Body of pancreas (tissue), 4 donors: ENCODE measurements at regions not wholly inside any gene's neighbourhood (a gene's known extent, or its start where the extent isn't known, plus 50 kb on each side); places are given as distances from the start of the nearest gene placed in this dataset.
"Not testable (repeated sequence)": the region's sequence is repeated elsewhere in the genome, so short reads cannot be mapped to it uniquely, and the experiment has no call there.

ENCODE experiments used
- ATAC-seq: fragments of 150-250 bp; one replicate; pipeline ENCODE4 v1.9.1; 2016
- DNase-seq, 4 donors: peaks; one replicate each; pipeline ENCODE4 v3.0.0-alpha.2; 2019
- H3K27ac ChIP-seq, 4 donors: fragments of 200-600 bp; sonication (generic); 1 replicate in 3 of 4; 2 replicates in 1 of 4; pipeline versions ENCODE4 v1.5.1 to v1.6.1; 2016 to 2019; ENCODE audit warnings: mild to moderate bottlenecking in 1 of 4, mixed read lengths in 1 of 4, moderate library complexity in 1 of 4
- H3K27me3 ChIP-seq, 2 donors: fragments of 200-600 bp; sonication (generic); one replicate each; pipeline ENCODE4 v1.6.0; 2016; ENCODE audit warnings: mild to moderate bottlenecking in 1 of 2
- H3K36me3 ChIP-seq, 2 donors: fragments of 200-600 bp; sonication (generic); replicated peaks in 1 of 2; 2 replicates each; pipeline ENCODE4 v1.5.1; 2016; ENCODE audit warnings: low read depth in 2 of 2; ENCODE audit not compliant: insufficient read depth in 1 of 2
- H3K4me1 ChIP-seq: fragments of 200-600 bp; sonication (generic); one replicate; pipeline ENCODE4 v1.6.0; 2016
- H3K4me3 ChIP-seq, 2 donors: fragments of 200-600 bp; sonication (generic); 1 replicate in 1 of 2; 2 replicates in 1 of 2; pipeline ENCODE4 v1.5.1; 2016 to 2019
- H3K9me3 ChIP-seq, 3 donors: fragments of 200-600 bp; sonication (generic); 1 replicate in 2 of 3; 2 replicates in 1 of 3; pipeline ENCODE4 v1.5.1; 2016
- CTCF ChIP-seq, 7 experiments: fragments of 450-650 bp in 4 of 7; fragments of 200-600 bp in 3 of 7; sonication (generic) in 3 of 7; IDR thresholded peaks; one replicate each; pipeline ENCODE4 v1.5.1; 2016 to 2019; ENCODE audit warnings: antibody characterized with exemption in 7 of 7
- POLR2A ChIP-seq, 3 donors: fragments of 450-650 bp; IDR thresholded peaks; one replicate each; pipeline ENCODE4 v1.6.1; 2016; ENCODE audit warnings: antibody characterized with exemption in 3 of 3, mild to moderate bottlenecking in 2 of 3
- WGBS, 2 donors: methylation state at CpG; one replicate each; pipeline ENCODE4 v1.1.5; 2017; 5-methylcytosine and 5-hydroxymethylcytosine counted together
- intact Hi-C: fragments of 100-400 bp; cut with DNase I; formaldehyde crosslinking; loops from one replicate; pipeline ENCODE4 v1.15.1; 2023

- no peaks in the 10 kb centered on the region for H3K36me3 ChIP-seq
- no peak for TF ChIP-seq POLR2A (IDR thresholded peaks at IDR 0.05)
- TF ChIP-seq CTCF (IDR thresholded peaks at IDR 0.05) = no peak
- ATAC-seq (no peak), DNase-seq (no peak)
- no peaks in the 10 kb centered on the region for H3K27me3 ChIP-seq
- H3K9me3 ChIP-seq = no peaks in the 10 kb centered on the region
- intact Hi-C loops = no loop called here
- no peaks in the 10 kb centered on the region for H3K4me1 ChIP-seq
- H3K27ac ChIP-seq = no peak overlapping the region
- WGBS, 2 donors = 18 to 36% methylated on average over 9 of the region's 9 CpGs
- H3K4me3 ChIP-seq = no peak overlapping the region
These were observed 84.6 kb downstream of the ID4 start for GRCh38 chr6:19921786-19922185.

- Histone ChIP-seq H3K4me1 (no peaks in the 10 kb centered on the region), H3K36me3 (no peaks in the 10 kb centered on the region), H3K27me3 (no peaks in the 10 kb centered on the region), H3K27ac (no peak overlapping the region), H3K9me3 (no peaks in the 10 kb centered on the region), H3K4me3 (no peak overlapping the region)
- ATAC-seq = no peak
- intact Hi-C loops = no loop called here
- no peak for DNase-seq
- WGBS, 2 donors = 81 to 83% methylated on average over 1 of the region's 1 CpG
- TF ChIP-seq POLR2A (IDR thresholded peaks at IDR 0.05) = no peak
- no peak for TF ChIP-seq CTCF (IDR thresholded peaks at IDR 0.05)
These were observed 88.4 kb downstream of the ID4 start for GRCh38 chr6:19925533-19925932.

GRCh38 chr6:19928461-19928860 lies 91.3 kb downstream of the ID4 start:
- no peaks in the 10 kb centered on the region for H3K27me3 ChIP-seq
- H3K27ac ChIP-seq = no peak overlapping the region
- intact Hi-C loops = no loop called here
- H3K9me3 ChIP-seq = no peaks in the 10 kb centered on the region
- TF ChIP-seq CTCF (IDR thresholded peaks at IDR 0.05) (no peak), POLR2A (IDR thresholded peaks at IDR 0.05) (no peak)
- H3K4me1 ChIP-seq = no peaks in the 10 kb centered on the region
- ATAC-seq (no peak), DNase-seq (no peak)
- H3K36me3 ChIP-seq = no peaks in the 10 kb centered on the region
- 70 to 73% methylated on average over 2 of the region's 2 CpGs for WGBS, 2 donors
- H3K4me3 ChIP-seq = no peak overlapping the region

GRCh38 chr6:19929312-19929711 lies 92.1 kb downstream of the ID4 start:
- ATAC-seq (no peak), DNase-seq (no peak)
- Histone ChIP-seq H3K27ac (no peak overlapping the region), H3K4me1 (no peaks in the 10 kb centered on the region), H3K9me3 (no peaks in the 10 kb centered on the region), H3K36me3 (no peaks in the 10 kb centered on the region), H3K27me3 (no peaks in the 10 kb centered on the region), H3K4me3 (no peak overlapping the region)
- WGBS, 2 donors = 55 to 63% methylated on average over 1 of the region's 1 CpG
- intact Hi-C loops = no loop called here
- TF ChIP-seq CTCF (IDR thresholded peaks at IDR 0.05) (no peak), POLR2A (IDR thresholded peaks at IDR 0.05) (no peak)

- Histone ChIP-seq H3K27ac (no peak overlapping the region), H3K36me3 (no peaks in the 10 kb centered on the region), H3K27me3 (no peaks in the 10 kb centered on the region), H3K4me1 (no peaks in the 10 kb centered on the region), H3K4me3 (no peak overlapping the region), H3K9me3 (no peaks in the 10 kb centered on the region)
- TF ChIP-seq POLR2A (IDR thresholded peaks at IDR 0.05) (no peak), CTCF (IDR thresholded peaks at IDR 0.05) (no peak)
- intact Hi-C loops = no loop called here
- 69 to 80% methylated on average over 5 of the region's 5 CpGs for WGBS, 2 donors
- no peak for DNase-seq
- no peak for ATAC-seq
These were observed 97.9 kb downstream of the ID4 start for GRCh38 chr6:19934996-19935591.

GRCh38 chr6:19939321-19939720 lies 102.2 kb downstream of the ID4 start:
- H3K27ac ChIP-seq, H3K27me3 ChIP-seq, DNase-seq, H3K4me1 ChIP-seq, intact Hi-C loops, H3K4me3 ChIP-seq, H3K36me3 ChIP-seq, ATAC-seq, H3K9me3 ChIP-seq: not testable (repeated sequence)
- 96 to 100% methylated on average over 3 to 10 of the region's 28 CpGs for WGBS, 2 donors

GRCh38 chr6:19939926-19940325 lies 102.8 kb downstream of the ID4 start:
- DNase-seq, H3K27me3 ChIP-seq, H3K4me1 ChIP-seq, H3K9me3 ChIP-seq, H3K27ac ChIP-seq, ATAC-seq, H3K36me3 ChIP-seq, intact Hi-C loops, H3K4me3 ChIP-seq: not testable (repeated sequence)
- WGBS, 2 donors = no CpG with 5 or more reads among the region's 28 CpGs
